Fibroblast of mammary gland (primary cell): ENCODE measurements at regions not wholly inside any gene's neighbourhood (a gene's known extent, or its start where the extent isn't known, plus 50 kb on each side); places are given as distances from the start of the nearest gene placed in this dataset.
"Not testable (repeated sequence)": the region's sequence is repeated elsewhere in the genome, so short reads cannot be mapped to it uniquely, and the experiment has no call there.

ENCODE experiments used
- DNase-seq: peaks from one replicate; pipeline ENCODE4 v3.0.0-alpha.2; 2010; ENCODE audit warnings: low read depth
- H3K4me3 ChIP-seq: 2 replicates; pipeline ENCODE4 v1.5.1; 2011; ENCODE audit warnings: low read depth, mild to moderate bottlenecking, low read length, moderate library complexity; ENCODE audit not compliant: control insufficient read depth
- CTCF ChIP-seq: conservative IDR thresholded peaks from 2 replicates; pipeline ENCODE4 v1.5.1; 2011; ENCODE audit warnings: low read depth, low read length, inconsistent platforms; ENCODE audit not compliant: control insufficient read depth, insufficient read depth

- TF ChIP-seq CTCF: no peak
Measured at GRCh38 chr22:49400136-49400940, 427.3 kb downstream of the BRD1 start.

GRCh38 chr22:49398646-49399045 lies 429.0 kb downstream of the BRD1 start:
- no peak for TF ChIP-seq CTCF

More at GRCh38 chr22:49400136-49400940, 427.3 kb downstream of the BRD1 start:
- H3K4me3 ChIP-seq: no peak overlapping the region
- DNase-seq: no peak

GRCh38 chr22:49398115-49398514 lies 429.6 kb downstream of the BRD1 start:
- no peak overlapping the region for H3K4me3 ChIP-seq
- DNase-seq: no peak
- no peak for TF ChIP-seq CTCF

More at GRCh38 chr22:49398646-49399045, 429.0 kb downstream of the BRD1 start:
- H3K4me3 ChIP-seq: no peak overlapping the region
- no peak for DNase-seq

- TF ChIP-seq CTCF: no peak
- no peak for DNase-seq
Measured at GRCh38 chr22:49396817-49397216, 430.9 kb downstream of the BRD1 start.

GRCh38 chr22:49395617-49396016 lies 432.1 kb downstream of the BRD1 start:
- H3K4me3 ChIP-seq: no peak overlapping the region
- no peak for DNase-seq
- no peak for TF ChIP-seq CTCF

More at GRCh38 chr22:49396817-49397216, 430.9 kb downstream of the BRD1 start:
- H3K4me3 ChIP-seq: no peak overlapping the region

GRCh38 chr22:49395062-49395461 lies 432.6 kb downstream of the BRD1 start:
- DNase-seq, H3K4me3 ChIP-seq: not testable (repeated sequence)

GRCh38 chr22:49394116-49394785 lies 433.4 kb downstream of the BRD1 start:
- TF ChIP-seq CTCF: no peak
- H3K4me3 ChIP-seq: no peak overlapping the region
- no peak for DNase-seq
